ENCODE measurements at regions not wholly inside any gene's neighbourhood (a gene's known extent, or its start where the extent isn't known, plus 50 kb on each side); places are given as distances from the start of the nearest gene placed in this dataset.

DNA sequence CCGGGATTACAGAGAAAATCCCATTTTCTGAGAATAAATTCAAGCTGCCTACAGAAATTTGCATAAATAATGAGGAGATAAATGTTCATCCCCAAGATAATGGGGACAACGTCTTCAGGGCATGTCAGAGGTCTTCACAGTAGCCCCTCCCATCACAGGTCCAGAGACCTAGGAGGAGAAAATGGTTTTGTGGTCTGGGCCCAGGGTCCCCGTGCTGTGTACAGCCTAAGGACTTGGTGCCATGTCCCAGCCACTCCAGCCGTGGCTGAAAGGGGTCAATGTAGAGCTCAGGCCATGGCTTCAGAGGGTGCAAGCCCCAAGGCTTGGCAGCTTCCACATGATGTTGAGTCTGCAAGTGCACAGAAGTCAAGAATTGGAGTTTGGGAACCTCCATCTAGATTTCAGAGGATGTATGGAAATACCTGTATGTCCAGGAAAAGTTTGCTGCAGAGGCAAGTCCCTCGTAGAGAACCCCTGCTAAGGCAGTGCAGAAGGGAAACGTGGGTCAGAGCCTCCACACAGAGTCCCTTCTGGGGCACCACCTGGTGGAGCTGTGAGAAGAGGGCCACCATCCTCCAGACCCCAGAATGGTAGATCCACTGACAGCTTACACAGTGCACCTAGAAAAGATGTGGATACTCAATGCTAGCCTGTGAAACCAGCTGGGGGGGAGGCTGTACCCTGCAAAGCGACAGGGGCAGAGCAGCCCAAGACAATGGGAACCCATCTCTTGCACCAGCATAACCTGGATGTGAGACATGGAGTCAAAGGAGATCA lies 176.3 kb downstream of the RASSF9 start:
- TF ChIP-seq RAD21 (conservative IDR thresholded peaks at IDR 0.05 in 1 of 2, IDR thresholded peaks at IDR 0.05 in 1 of 2) (no peak), TFCP2L1 (CRISPR knock-in tag; IDR thresholded peaks at IDR 0.05) (no peak)
- TF ChIP-seq, protein P1, sequence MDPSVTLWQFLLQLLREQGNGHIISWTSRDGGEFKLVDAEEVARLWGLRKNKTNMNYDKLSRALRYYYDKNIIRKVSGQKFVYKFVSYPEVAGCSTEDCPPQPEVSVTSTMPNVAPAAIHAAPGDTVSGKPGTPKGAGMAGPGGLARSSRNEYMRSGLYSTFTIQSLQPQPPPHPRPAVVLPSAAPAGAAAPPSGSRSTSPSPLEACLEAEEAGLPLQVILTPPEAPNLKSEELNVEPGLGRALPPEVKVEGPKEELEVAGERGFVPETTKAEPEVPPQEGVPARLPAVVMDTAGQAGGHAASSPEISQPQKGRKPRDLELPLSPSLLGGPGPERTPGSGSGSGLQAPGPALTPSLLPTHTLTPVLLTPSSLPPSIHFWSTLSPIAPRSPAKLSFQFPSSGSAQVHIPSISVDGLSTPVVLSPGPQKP (IDR thresholded peaks at IDR 0.05; ENCODE audit: low read depth, low read length) = no peak
